WTC11 (cell line): ENCODE measurements at regions not wholly inside any gene's neighbourhood (a gene's known extent, or its start where the extent isn't known, plus 50 kb on each side); places are given as distances from the start of the nearest gene placed in this dataset.

Source experiments
- CREB1 ChIP-seq: sonication (generic); formaldehyde crosslinking; IDR thresholded peaks from 2 replicates; pipeline ENCODE4 v1.8.0; 2023; ENCODE audit warnings: mild to moderate bottlenecking, missing genetic modification reagents
- ESRRA ChIP-seq: sonication (generic); formaldehyde crosslinking; IDR thresholded peaks from 2 replicates; pipeline ENCODE4 v1.8.1; 2022; ENCODE audit warnings: mild to moderate bottlenecking, missing genetic modification reagents, borderline replicate concordance
- TF ChIP-seq, protein P1 (sequence below): fragments of 200-600 bp; IDR thresholded peaks from 2 replicates; pipeline ENCODE4 v1.8.0; 2022; ENCODE audit warnings: antibody characterized with exemption
- TF ChIP-seq, protein P2 (sequence below): sonication (generic); formaldehyde crosslinking; conservative IDR thresholded peaks from 2 replicates; pipeline ENCODE4 v1.8.1; 2022; ENCODE audit warnings: mild to moderate bottlenecking, missing genetic modification reagents

DNA sequence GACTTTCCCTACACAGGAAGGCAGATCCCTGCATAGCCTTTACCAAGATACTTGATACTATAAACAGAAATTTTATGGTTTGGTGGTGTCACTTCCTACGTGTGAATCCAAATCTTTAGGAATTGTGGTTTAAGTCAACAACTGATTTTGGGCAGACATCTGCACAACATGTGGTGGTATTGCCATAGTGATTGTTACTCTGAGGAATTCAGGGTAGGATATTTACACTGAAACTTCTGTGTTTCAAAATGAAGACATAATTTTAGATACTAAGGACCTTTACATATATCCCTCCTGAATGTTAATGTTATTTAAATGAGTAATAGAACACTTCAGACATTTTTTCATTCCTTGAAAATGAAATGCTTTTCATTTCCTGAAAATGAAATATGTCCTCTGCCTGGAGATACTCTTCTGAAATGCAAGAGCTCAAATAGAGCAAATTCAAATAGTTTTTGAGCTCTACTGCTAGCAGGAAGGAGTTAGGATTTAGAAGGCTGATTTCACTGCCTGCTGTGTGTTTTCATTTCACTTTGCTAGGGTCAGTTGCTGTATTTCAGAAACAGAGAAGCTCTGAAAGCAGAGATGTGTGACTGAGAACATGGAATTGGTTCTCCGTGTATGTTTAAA, 77.2 kb downstream of the MDH1 start:
- TF ChIP-seq, protein P1, sequence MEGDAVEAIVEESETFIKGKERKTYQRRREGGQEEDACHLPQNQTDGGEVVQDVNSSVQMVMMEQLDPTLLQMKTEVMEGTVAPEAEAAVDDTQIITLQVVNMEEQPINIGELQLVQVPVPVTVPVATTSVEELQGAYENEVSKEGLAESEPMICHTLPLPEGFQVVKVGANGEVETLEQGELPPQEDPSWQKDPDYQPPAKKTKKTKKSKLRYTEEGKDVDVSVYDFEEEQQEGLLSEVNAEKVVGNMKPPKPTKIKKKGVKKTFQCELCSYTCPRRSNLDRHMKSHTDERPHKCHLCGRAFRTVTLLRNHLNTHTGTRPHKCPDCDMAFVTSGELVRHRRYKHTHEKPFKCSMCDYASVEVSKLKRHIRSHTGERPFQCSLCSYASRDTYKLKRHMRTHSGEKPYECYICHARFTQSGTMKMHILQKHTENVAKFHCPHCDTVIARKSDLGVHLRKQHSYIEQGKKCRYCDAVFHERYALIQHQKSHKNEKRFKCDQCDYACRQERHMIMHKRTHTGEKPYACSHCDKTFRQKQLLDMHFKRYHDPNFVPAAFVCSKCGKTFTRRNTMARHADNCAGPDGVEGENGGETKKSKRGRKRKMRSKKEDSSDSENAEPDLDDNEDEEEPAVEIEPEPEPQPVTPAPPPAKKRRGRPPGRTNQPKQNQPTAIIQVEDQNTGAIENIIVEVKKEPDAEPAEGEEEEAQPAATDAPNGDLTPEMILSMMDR, result no peak
- TF ChIP-seq, protein P2, sequence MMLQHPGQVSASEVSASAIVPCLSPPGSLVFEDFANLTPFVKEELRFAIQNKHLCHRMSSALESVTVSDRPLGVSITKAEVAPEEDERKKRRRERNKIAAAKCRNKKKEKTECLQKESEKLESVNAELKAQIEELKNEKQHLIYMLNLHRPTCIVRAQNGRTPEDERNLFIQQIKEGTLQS, result no peak
- no peak for TF ChIP-seq CREB1 (CRISPR knock-in tag)
- TF ChIP-seq ESRRA (CRISPR knock-in tag), result no peak
